ENCODE measurements at regions not wholly inside any gene's neighbourhood (a gene's known extent, or its start where the extent isn't known, plus 50 kb on each side); places are given as distances from the start of the nearest gene placed in this dataset.

- TF ChIP-seq, protein P1, sequence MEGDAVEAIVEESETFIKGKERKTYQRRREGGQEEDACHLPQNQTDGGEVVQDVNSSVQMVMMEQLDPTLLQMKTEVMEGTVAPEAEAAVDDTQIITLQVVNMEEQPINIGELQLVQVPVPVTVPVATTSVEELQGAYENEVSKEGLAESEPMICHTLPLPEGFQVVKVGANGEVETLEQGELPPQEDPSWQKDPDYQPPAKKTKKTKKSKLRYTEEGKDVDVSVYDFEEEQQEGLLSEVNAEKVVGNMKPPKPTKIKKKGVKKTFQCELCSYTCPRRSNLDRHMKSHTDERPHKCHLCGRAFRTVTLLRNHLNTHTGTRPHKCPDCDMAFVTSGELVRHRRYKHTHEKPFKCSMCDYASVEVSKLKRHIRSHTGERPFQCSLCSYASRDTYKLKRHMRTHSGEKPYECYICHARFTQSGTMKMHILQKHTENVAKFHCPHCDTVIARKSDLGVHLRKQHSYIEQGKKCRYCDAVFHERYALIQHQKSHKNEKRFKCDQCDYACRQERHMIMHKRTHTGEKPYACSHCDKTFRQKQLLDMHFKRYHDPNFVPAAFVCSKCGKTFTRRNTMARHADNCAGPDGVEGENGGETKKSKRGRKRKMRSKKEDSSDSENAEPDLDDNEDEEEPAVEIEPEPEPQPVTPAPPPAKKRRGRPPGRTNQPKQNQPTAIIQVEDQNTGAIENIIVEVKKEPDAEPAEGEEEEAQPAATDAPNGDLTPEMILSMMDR (IDR thresholded peaks at IDR 0.05), result no peak
- no peak for TF ChIP-seq POLR2A (IDR thresholded peaks at IDR 0.05)
Measured at GRCh38 chr5:174318578-174318977, 273.1 kb downstream of the NSG2 start.

Measured in tibial nerve (tissue), 3 donors.